Stimulated activated naive CD4-positive, alpha-beta T cell treated with Interleukin-2 at 50 U/mL for 16 hours (primary cell): ENCODE measurements at regions not wholly inside any gene's neighbourhood (a gene's known extent, or its start where the extent isn't known, plus 50 kb on each side); places are given as distances from the start of the nearest gene placed in this dataset.
"Not testable (repeated sequence)": the region's sequence is repeated elsewhere in the genome, so short reads cannot be mapped to it uniquely, and the experiment has no call there.

Source experiments
- DNase-seq: peaks from one replicate; lab custom pipeline; 2025; lab: John Stamatoyannopoulos, UW

- DNase-seq, result no peak
Measured at GRCh38 chr1:213680677-213681325, 307.0 kb upstream of the PROX1 start.

GRCh38 chr1:213681788-213682340 is 305.9 kb upstream of the PROX1 start:
- DNase-seq, result no peak

DNA sequence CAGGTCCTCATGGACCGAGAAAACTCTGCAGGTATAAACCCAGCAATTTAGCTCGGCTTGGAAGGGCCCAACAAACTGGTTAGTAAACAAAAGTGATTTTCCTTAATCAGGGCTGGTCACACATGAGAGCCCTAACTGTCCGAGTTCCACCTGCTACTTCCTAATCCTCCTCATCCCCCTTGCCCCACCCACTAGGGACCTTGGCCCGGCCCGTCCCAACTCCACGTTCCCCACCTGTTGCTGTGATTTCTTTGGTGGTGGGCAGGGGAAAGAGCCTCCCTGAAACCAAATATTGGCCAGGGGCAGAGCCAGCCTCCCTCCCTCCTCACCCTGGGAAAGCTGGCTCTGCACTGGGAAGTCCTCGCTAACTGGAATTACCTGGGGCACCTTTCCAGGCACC is 304.2 kb upstream of the PROX1 start:
- no peak for DNase-seq

GRCh38 chr1:213684454-213684853 is 303.3 kb upstream of the PROX1 start:
- no peak for DNase-seq

DNA sequence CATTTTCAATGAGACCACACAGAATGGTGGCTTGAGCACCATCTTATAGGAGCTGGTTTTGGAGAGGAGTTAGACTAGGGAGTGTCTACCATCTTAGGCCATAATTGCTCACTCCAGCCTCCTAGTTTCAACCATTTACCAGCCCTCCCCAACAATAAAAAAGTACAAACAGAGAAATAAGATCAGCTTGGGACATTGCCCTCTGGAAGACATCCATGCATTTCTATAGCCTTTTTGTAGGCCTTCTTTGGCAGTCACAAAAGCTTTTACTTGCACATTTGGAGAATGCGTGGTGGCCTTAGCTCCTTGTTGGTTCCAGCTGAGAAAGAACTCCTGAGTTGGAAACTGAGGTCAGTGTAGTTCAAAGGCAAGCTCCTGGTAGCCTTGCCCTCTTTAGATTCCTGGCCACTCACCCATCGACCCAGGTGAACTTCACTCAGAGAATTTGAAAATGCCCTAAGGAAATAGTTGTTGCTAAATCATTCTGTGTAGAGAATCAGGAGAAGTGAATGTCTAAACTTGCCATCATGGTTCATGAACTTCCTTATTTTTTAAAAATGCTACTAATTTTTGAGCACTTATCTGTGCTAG is 301.7 kb upstream of the PROX1 start:
- no peak for DNase-seq

DNA sequence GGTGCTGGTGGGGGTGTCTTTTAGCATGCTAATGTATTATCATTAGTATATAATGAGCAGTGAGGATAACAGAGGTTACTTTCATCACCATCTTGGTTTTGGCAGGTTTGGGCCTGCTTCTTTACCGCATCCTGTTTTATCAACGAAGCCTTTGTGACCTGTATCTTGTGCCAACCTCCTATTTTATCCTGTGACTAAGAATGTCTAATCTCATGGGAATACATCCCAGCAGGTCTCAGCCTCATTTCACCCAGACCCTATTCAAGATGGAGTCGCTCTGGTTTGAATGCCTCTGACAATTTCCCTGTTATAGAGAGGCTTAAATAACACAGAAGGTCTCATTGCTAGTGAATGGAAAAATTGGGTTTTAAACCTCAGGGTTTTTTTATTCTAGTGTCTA is 300.8 kb upstream of the PROX1 start:
- DNase-seq, result no peak

GRCh38 chr1:213687832-213688231 is 299.9 kb upstream of the PROX1 start:
- no peak for DNase-seq

DNA sequence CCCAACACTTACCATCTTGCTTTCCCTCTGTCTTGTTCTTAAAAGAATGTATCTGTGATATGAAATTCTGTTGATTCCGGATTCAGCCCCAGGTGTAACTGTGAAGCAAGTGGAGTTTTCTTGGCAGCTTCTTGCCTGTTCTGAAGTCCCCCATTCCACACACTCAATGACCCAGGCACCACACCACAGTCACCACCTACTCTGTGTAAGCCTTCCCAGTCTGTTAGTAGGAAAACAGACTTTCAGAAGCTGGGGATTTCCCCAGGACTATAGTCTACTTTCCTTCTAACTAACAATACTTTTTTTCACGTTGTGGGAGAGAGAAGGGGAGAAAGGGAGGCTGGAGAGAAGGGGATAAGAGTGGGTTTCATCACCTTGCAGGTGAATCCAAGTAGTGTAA is 299.1 kb upstream of the PROX1 start:
- DNase-seq, result no peak

DNA sequence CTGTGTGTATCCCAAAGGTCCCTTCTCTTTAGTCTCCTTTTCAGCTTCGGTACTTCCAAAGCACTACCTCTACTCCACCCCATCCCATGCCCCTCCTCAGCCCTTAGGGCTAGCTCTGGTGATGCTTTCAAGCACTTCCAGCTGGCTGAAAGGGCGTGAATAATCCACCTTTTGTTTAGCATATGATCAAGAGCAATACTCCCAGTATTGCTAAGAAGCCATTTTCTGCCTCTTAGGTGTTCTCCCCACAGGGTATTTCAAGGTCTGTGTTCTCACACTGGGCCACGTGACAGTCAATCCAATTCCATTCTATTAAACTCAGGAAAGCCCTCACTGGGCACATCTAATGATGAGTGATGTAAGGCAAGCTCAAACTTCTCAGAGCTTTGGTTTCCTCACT is 298.5 kb upstream of the PROX1 start:
- no peak for DNase-seq

DNA sequence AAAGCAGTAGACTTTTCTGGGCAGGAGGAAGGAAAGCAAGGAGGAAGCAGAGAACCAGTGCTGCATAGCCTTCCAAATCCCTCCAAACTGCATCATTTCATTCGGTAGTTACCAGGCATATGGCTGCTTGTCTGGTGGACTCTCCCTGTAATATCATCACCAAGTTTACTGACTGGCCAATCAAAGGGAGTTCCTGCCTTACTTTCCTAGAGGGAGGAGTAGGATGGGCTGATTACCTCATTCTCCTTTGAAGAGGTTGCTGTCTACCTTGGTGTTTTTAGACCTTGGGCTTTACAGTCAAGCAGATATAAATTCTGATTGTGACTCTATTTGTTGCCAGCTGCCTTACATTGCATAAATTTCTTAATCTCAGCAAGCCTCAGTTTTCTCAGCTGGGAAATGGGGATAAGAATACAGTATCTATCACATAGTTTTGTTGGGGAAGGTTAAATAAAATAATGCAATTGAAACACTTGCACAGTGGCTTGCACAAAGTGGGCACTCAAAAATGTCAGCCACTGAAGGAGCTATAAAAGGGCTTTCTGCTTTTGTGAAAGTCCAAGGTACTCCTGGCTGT is 297.3 kb upstream of the PROX1 start:
- DNase-seq, result no peak

- DNase-seq, result no peak
Measured at GRCh38 chr1:213692321-213692720, 295.5 kb upstream of the PROX1 start.

DNA sequence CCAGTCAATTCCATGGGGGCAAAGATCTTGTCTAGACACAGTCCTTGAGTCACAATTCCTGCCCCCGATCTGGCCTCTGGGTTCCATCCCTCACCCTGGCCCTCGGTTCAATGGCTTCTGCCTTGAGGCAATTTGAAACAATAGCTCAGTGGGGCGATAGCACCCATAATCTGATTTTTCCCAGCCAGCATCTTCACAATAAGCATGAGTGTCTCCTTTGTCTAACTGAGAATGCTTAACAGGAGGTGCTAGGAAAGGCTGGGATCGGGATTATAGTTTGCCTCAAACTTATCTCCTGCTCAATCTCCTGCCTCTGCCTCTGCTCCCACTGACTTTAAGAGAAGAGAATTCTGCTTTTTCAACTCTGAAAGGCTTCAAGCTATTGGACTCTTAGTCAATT is 293.9 kb upstream of the PROX1 start:
- DNase-seq, result no peak

GRCh38 chr1:213697192-213697802 is 290.5 kb upstream of the PROX1 start:
- DNase-seq, result no peak

DNA sequence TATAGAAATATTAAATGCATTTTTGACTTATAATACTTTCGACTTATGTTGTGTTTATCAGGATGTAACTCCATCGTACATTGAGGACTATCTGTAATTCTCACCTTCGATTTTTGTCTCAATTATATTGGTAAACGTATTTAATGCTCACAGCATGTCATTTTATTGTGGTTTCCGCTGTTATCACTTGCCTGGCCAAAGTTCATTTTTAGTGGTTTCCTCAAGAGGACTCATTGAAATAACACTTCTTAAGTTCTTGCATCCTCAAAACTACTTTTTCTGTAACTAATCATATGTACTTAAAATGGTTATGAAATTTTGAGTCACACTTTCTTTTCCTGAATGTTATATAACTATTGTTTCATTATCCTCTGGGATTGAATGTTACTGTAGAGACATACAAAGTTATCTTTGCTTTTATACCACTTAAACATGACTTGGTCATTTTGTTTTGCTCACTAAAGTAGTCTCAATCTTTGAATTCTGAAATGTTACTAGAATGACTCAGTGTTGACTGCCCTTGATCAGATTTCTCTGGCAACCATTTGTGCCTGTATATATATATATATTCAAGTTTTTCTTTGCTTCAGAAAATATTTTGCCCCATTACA is 289.6 kb upstream of the PROX1 start:
- DNase-seq, result no peak

- no peak for DNase-seq
Measured at GRCh38 chr1:213702703-213703102, 285.1 kb upstream of the PROX1 start.

DNA sequence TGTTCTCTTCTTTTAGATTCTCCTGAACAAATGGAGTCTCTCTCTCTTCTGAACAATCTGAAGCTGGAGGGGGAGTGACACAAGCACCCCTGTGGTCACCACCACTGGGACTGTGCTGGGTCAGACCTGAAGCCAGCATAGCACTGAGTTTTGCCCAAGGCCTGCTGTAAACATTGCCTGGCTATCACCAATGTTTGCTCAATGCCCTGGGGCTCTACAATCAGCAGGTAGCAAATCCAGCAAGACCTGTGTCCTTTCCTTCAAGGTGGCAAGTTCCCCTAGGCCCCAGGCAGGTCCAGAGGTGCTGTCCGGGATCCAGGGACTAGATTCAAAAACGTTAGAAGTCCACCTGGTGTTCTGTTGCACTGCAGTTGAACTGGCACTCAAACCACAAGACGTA is 282.8 kb upstream of the PROX1 start:
- DNase-seq, result no peak

GRCh38 chr1:213711833-213712490 is 275.8 kb upstream of the PROX1 start:
- not testable (repeated sequence) for DNase-seq

DNA sequence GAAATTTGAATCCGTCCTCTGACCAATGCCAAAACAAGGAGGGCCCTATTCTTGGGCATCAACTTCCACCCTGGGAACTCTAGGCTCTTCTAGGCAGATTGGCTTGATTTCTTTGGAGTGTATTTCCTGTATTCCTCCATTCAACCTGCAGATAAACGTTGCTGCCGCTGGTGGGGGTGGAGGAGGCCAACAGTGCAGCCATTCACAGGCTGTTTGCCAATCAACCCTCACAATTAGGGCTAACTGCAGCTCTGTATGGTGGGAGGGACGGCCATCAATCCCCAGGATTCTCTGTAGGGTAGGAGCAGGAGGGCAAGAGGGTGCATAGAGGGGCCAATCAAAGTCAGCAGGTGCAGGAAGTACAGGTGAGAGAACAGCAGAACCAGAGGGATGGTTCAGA is 273.1 kb upstream of the PROX1 start:
- DNase-seq, result no peak

GRCh38 chr1:213715182-213715581 is 272.6 kb upstream of the PROX1 start:
- DNase-seq, result no peak

- no peak for DNase-seq
Measured at GRCh38 chr1:213719462-213719861, 268.3 kb upstream of the PROX1 start.

- DNase-seq, result no peak
Measured at GRCh38 chr1:213720032-213720431, 267.7 kb upstream of the PROX1 start.

- no peak for DNase-seq
Measured at GRCh38 chr1:213723187-213723586, 264.6 kb upstream of the PROX1 start.
